Vagina (tissue), 2 donors: ENCODE measurements at regions not wholly inside any gene's neighbourhood (a gene's known extent, or its start where the extent isn't known, plus 50 kb on each side); places are given as distances from the start of the nearest gene placed in this dataset.

ENCODE experiments used
- DNase-seq, 2 donors: peaks; one replicate each; pipeline ENCODE4 v3.0.0-alpha.2; 2017; ENCODE audit errors: extremely low spot score in 2 of 2
- H3K27ac ChIP-seq: fragments of 200-600 bp; sonication (generic); one replicate; pipeline ENCODE4 v1.5.1; 2019
- H3K27me3 ChIP-seq: fragments of 200-600 bp; sonication (generic); one replicate; pipeline ENCODE4 v1.5.1; 2019
- H3K36me3 ChIP-seq, 2 donors: fragments of 200-600 bp; sonication (generic); one replicate each; pipeline ENCODE4 v1.5.1; 2017 to 2019
- H3K4me1 ChIP-seq: fragments of 200-600 bp; sonication (generic); one replicate; pipeline ENCODE4 v1.5.1; 2019
- H3K4me3 ChIP-seq, 2 donors: fragments of 200-600 bp; sonication (generic); 1 replicate in 1 of 2; 2 replicates in 1 of 2; pipeline ENCODE4 v1.5.1; 2016 to 2019
- H3K9me3 ChIP-seq: fragments of 200-600 bp; sonication (generic); one replicate; pipeline ENCODE4 v1.5.1; 2019
- POLR2A ChIP-seq, 2 donors: fragments of 450-650 bp; IDR thresholded peaks; one replicate each; pipeline ENCODE4 v1.6.1; 2017; ENCODE audit warnings: antibody characterized with exemption in 2 of 2, mild to moderate bottlenecking in 2 of 2, moderate library complexity in 2 of 2
- POLR2AphosphoS5 ChIP-seq, 2 donors: sonication (generic); formaldehyde crosslinking; IDR thresholded peaks; one replicate each; pipeline ENCODE4 v1.9.0; 2017; ENCODE audit warnings: antibody characterized with exemption in 2 of 2, mild to moderate bottlenecking in 2 of 2, low read depth in 1 of 2; ENCODE audit not compliant: insufficient read depth in 1 of 2
- intact Hi-C: fragments of 100-400 bp; cut with DNase I; formaldehyde crosslinking; loops from one replicate; pipeline ENCODE4 v1.15.1; 2023
- TF ChIP-seq, protein P1 (sequence below), 3 experiments: fragments of 450-650 bp in 2 of 3; fragments of 200-600 bp in 1 of 3; sonication (generic) in 1 of 3; IDR thresholded peaks; one replicate each; pipeline ENCODE4 v1.5.1; 2017 to 2019; ENCODE audit warnings: antibody characterized with exemption in 3 of 3, mild to moderate bottlenecking in 2 of 3, moderate library complexity in 2 of 3

DNA sequence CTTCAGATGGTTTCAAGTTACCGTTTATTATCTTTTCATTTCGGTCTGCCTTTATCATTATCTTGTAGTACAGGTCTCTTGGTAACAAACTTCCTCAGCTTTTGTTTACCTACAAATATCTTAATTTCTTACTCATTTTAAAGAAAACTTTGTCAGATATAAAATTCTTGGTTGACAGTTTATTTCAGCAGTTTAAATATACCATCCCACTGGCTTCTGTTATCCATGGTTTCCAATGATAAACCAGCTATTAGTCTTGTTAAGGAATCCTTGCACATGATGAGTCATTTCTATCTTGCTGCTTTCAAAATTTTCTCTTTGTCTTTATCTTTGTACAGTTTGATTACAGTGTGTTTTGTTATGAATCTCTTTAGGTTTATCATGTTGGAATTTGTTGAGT lies 308.3 kb upstream of the SPRY2 start:
- intact Hi-C loops: no loop called here
- no peaks in the 10 kb centered on the region for H3K27me3 ChIP-seq
- H3K4me3 ChIP-seq: no peak overlapping the region
- TF ChIP-seq, protein P1, sequence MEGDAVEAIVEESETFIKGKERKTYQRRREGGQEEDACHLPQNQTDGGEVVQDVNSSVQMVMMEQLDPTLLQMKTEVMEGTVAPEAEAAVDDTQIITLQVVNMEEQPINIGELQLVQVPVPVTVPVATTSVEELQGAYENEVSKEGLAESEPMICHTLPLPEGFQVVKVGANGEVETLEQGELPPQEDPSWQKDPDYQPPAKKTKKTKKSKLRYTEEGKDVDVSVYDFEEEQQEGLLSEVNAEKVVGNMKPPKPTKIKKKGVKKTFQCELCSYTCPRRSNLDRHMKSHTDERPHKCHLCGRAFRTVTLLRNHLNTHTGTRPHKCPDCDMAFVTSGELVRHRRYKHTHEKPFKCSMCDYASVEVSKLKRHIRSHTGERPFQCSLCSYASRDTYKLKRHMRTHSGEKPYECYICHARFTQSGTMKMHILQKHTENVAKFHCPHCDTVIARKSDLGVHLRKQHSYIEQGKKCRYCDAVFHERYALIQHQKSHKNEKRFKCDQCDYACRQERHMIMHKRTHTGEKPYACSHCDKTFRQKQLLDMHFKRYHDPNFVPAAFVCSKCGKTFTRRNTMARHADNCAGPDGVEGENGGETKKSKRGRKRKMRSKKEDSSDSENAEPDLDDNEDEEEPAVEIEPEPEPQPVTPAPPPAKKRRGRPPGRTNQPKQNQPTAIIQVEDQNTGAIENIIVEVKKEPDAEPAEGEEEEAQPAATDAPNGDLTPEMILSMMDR (IDR thresholded peaks at IDR 0.05): no peak
- TF ChIP-seq POLR2A (IDR thresholded peaks at IDR 0.05) (no peak), POLR2AphosphoS5 (IDR thresholded peaks at IDR 0.05; ENCODE audit: insufficient read depth in 1 of 2, low read depth in 1 of 2) (no peak)
- DNase-seq: no peak
- H3K4me1 ChIP-seq: no peaks in the 10 kb centered on the region
- H3K9me3 ChIP-seq: no peaks in the 10 kb centered on the region
- no peaks in the 10 kb centered on the region for H3K36me3 ChIP-seq
- H3K27ac ChIP-seq: no peak overlapping the region

DNA sequence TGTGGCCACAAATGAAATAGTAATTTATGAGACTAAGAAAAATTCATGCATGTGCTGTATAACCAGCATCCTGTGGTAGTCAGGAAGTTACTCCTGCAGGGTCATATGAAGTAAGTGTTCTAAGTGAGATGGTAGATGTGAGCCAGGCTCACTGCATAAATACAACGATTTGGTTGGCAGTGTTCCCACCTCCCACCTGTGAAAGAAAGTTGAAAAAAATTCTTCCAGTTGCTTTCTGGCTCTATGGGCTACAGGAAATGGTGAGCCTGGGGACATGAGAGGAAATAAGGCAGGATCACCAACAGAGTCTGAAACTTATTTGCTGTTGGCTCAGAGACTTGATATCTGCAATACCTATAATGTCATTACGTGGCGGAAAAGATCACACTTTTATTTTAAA lies 301.7 kb upstream of the SPRY2 start:
- intact Hi-C loops: no loop called here
- H3K27ac ChIP-seq: no peak overlapping the region
- H3K4me1 ChIP-seq: no peaks in the 10 kb centered on the region
- no peaks in the 10 kb centered on the region for H3K36me3 ChIP-seq
- H3K27me3 ChIP-seq: no peaks in the 10 kb centered on the region
- H3K4me3 ChIP-seq: no peak overlapping the region
- TF ChIP-seq POLR2AphosphoS5 (IDR thresholded peaks at IDR 0.05; ENCODE audit: insufficient read depth in 1 of 2, low read depth in 1 of 2) (no peak), POLR2A (IDR thresholded peaks at IDR 0.05) (no peak)
- TF ChIP-seq, protein P1 (IDR thresholded peaks at IDR 0.05): no peak
- H3K9me3 ChIP-seq: no peaks in the 10 kb centered on the region
- no peak for DNase-seq

DNA sequence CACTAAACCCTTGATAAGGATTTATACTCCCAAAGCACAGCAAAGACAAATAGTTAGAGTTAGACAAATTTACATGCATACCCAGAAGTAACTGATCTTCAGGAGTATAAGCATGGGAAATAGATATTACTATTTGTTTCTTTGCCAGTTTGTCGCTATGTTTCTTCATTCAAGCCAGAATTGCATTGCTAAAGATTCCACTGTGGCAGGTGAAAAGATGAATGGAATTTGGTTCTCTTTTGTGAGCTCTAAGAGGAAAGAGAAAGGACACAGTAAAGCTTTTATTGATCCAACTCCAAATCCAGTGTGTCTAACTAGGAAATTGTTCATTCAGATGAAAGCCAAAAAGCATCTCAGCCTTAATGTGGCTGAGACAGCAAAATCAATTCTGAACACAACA lies 292.3 kb upstream of the SPRY2 start:
- H3K4me1 ChIP-seq: no peaks in the 10 kb centered on the region
- no peak for TF ChIP-seq POLR2A (IDR thresholded peaks at IDR 0.05)
- TF ChIP-seq, protein P1 (IDR thresholded peaks at IDR 0.05): no peak
- TF ChIP-seq POLR2AphosphoS5 (IDR thresholded peaks at IDR 0.05; ENCODE audit: insufficient read depth in 1 of 2, low read depth in 1 of 2): no peak
- intact Hi-C loops: no loop called here
- H3K27ac ChIP-seq: no peak overlapping the region
- no peaks in the 10 kb centered on the region for H3K9me3 ChIP-seq
- no peaks in the 10 kb centered on the region for H3K36me3 ChIP-seq
- H3K27me3 ChIP-seq: no peaks in the 10 kb centered on the region
- H3K4me3 ChIP-seq: no peak overlapping the region
- no peak for DNase-seq

DNA sequence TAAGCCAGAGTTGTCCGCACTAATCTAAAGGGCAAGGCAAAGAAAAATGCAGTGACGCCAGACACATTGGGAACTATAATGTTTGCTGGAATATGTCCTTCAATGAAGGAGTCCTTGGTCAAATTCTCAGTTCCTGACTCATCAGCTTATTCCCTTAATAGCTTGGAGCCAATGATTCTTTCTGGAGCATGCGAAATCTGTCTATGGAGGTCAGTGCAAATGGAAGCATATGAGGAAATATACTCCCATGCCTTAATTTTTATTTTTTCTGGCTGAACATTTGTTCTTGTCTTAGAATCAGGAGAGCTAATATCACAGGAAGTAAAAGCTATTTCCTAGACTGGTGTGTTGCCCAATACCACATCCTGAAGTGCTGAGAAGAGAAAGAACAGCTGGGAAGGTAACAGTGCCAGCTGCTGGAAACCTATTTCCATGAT lies 289.8 kb upstream of the SPRY2 start:
- intact Hi-C loops: no loop called here

DNA sequence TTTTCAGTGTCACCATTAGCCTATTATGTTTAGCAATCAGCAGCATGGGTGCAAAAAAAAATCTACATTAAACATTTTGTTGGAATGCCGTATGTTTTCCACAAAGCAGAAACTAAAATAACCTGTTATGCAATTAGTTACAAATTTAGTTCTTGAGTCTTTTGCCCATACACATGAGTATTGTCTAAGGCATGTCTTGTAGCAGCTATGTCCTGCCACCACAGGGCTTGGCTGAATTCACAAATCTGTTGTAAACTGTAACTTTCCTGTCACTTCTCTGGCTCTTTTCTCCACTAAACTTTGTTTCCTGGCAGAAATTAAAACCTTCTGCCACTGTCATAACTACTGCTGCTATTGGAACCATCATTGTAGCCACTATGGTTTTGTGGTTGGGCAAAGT lies 277.9 kb upstream of the SPRY2 start:
- Histone ChIP-seq H3K27ac (no peak overlapping the region), H3K9me3 (no peaks in the 10 kb centered on the region), H3K4me1 (no peaks in the 10 kb centered on the region), H3K4me3 (no peak overlapping the region), H3K36me3 (no peaks in the 10 kb centered on the region), H3K27me3 (no peaks in the 10 kb centered on the region)
- intact Hi-C loops: no loop called here
- no peak for DNase-seq
- no peak for TF ChIP-seq POLR2A (IDR thresholded peaks at IDR 0.05)
- TF ChIP-seq POLR2AphosphoS5 (IDR thresholded peaks at IDR 0.05; ENCODE audit: insufficient read depth in 1 of 2, low read depth in 1 of 2): no peak
- TF ChIP-seq, protein P1 (IDR thresholded peaks at IDR 0.05): no peak

More for the DNA sequence above, 289.8 kb upstream of the SPRY2 start:
- no peaks in the 10 kb centered on the region for H3K36me3 ChIP-seq
- no peak overlapping the region for H3K27ac ChIP-seq
- no peak for DNase-seq
- TF ChIP-seq, protein P1 (IDR thresholded peaks at IDR 0.05): no peak
- TF ChIP-seq POLR2AphosphoS5 (IDR thresholded peaks at IDR 0.05; ENCODE audit: insufficient read depth in 1 of 2, low read depth in 1 of 2) (peak; percentile 41 to 81), POLR2A (IDR thresholded peaks at IDR 0.05) (no peak)
- no peaks in the 10 kb centered on the region for H3K27me3 ChIP-seq
- no peak overlapping the region for H3K4me3 ChIP-seq
- no peaks in the 10 kb centered on the region for H3K4me1 ChIP-seq
- H3K9me3 ChIP-seq: no peaks in the 10 kb centered on the region
